ENCODE measurements at regions not wholly inside any gene's neighbourhood (a gene's known extent, or its start where the extent isn't known, plus 50 kb on each side); places are given as distances from the start of the nearest gene placed in this dataset.

- no peak for TF ChIP-seq ZC3H10 (CRISPR knock-in tag; IDR thresholded peaks at IDR 0.05)
- TF ChIP-seq, protein P1, sequence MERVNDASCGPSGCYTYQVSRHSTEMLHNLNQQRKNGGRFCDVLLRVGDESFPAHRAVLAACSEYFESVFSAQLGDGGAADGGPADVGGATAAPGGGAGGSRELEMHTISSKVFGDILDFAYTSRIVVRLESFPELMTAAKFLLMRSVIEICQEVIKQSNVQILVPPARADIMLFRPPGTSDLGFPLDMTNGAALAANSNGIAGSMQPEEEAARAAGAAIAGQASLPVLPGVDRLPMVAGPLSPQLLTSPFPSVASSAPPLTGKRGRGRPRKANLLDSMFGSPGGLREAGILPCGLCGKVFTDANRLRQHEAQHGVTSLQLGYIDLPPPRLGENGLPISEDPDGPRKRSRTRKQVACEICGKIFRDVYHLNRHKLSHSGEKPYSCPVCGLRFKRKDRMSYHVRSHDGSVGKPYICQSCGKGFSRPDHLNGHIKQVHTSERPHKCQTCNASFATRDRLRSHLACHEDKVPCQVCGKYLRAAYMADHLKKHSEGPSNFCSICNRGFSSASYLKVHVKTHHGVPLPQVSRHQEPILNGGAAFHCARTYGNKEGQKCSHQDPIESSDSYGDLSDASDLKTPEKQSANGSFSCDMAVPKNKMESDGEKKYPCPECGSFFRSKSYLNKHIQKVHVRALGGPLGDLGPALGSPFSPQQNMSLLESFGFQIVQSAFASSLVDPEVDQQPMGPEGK (CRISPR knock-in tag; IDR thresholded peaks at IDR 0.05; ENCODE audit: borderline replicate concordance): no peak
- TF ChIP-seq ZNF565 (CRISPR knock-in tag; conservative IDR thresholded peaks at IDR 0.05; ENCODE audit: low read depth): no peak
- TF ChIP-seq, protein P2, sequence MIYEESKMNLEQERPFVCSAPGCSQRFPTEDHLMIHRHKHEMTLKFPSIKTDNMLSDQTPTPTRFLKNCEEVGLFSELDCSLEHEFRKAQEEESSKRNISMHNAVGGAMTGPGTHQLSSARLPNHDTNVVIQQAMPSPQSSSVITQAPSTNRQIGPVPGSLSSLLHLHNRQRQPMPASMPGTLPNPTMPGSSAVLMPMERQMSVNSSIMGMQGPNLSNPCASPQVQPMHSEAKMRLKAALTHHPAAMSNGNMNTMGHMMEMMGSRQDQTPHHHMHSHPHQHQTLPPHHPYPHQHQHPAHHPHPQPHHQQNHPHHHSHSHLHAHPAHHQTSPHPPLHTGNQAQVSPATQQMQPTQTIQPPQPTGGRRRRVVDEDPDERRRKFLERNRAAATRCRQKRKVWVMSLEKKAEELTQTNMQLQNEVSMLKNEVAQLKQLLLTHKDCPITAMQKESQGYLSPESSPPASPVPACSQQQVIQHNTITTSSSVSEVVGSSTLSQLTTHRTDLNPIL (CRISPR knock-in tag; IDR thresholded peaks at IDR 0.05; ENCODE audit: low read depth): no peak; the same call in 1 of the 2 replicates
- no peak for TF ChIP-seq SNAI2 (CRISPR knock-in tag; IDR thresholded peaks at IDR 0.05)
- TF ChIP-seq, protein P3, sequence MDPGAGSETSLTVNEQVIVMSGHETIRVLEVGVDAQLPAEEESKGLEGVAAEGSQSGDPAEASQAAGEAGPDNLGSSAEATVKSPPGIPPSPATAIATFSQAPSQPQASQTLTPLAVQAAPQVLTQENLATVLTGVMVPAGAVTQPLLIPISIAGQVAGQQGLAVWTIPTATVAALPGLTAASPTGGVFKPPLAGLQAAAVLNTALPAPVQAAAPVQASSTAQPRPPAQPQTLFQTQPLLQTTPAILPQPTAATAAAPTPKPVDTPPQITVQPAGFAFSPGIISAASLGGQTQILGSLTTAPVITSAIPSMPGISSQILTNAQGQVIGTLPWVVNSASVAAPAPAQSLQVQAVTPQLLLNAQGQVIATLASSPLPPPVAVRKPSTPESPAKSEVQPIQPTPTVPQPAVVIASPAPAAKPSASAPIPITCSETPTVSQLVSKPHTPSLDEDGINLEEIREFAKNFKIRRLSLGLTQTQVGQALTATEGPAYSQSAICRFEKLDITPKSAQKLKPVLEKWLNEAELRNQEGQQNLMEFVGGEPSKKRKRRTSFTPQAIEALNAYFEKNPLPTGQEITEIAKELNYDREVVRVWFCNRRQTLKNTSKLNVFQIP (CRISPR knock-in tag; IDR thresholded peaks at IDR 0.05; ENCODE audit: borderline replicate concordance, low read depth): no peak
- TF ChIP-seq GLIS3 (CRISPR knock-in tag; IDR thresholded peaks at IDR 0.05): no peak
- no peak for TF ChIP-seq ARNTL (CRISPR knock-in tag; IDR thresholded peaks at IDR 0.05; ENCODE audit: borderline replicate concordance, low read depth)
- TF ChIP-seq TOX (CRISPR knock-in tag; IDR thresholded peaks at IDR 0.05; ENCODE audit: borderline replicate concordance): no peak
- no peak for TF ChIP-seq RARB (CRISPR knock-in tag; IDR thresholded peaks at IDR 0.05)
Measured at GRCh38 chr12:74890237-74890599, 319.4 kb downstream of the KCNC2 start.
